ENCODE measurements at regions not wholly inside any gene's neighbourhood (a gene's known extent, or its start where the extent isn't known, plus 50 kb on each side); places are given as distances from the start of the nearest gene placed in this dataset.
"Not testable (repeated sequence)": the region's sequence is repeated elsewhere in the genome, so short reads cannot be mapped to it uniquely, and the experiment has no call there.

DNA sequence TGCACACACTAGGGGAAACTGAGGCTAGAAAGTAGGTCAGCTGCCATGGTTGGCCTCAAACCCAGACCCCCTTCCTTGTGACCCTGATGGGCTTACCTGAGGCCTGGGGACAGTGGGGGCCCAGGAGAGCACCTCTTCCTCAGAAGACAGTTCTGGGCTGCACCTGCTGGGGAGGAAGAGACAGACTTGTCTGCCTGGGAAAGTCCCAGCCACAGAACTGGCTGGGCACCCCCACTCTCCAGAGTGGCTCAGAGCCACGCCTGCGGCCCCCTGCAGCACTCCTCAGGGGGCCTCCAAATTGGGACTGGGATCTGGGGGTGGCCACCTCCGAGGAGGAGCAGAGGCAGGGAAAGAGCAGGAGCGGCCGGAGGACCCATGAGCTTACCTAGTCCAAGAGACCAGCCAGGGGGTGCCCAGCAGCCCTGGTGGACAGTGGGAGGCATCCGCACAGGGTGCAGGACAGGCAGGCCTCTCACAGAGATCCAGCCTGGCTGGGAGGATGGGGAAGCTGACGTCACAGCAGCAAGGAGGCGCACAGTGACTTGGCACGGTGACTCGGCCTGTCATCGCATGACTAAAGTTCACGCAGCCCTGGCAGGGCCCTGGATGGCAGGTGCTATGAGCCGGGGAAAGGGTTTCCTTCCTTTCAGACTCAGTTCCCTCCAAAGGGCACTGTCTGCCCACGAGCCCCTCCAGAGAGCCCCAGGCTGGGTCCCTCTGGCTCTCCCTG, 907.7 kb downstream of the TUBA3C start:
- H3K4me3 ChIP-seq; H3K36me3 ChIP-seq; H3K27me3 ChIP-seq; DNase-seq; H3K27ac ChIP-seq; H3K9me3 ChIP-seq (replicated peaks); H3K4me1 ChIP-seq: not testable (repeated sequence)

DNA sequence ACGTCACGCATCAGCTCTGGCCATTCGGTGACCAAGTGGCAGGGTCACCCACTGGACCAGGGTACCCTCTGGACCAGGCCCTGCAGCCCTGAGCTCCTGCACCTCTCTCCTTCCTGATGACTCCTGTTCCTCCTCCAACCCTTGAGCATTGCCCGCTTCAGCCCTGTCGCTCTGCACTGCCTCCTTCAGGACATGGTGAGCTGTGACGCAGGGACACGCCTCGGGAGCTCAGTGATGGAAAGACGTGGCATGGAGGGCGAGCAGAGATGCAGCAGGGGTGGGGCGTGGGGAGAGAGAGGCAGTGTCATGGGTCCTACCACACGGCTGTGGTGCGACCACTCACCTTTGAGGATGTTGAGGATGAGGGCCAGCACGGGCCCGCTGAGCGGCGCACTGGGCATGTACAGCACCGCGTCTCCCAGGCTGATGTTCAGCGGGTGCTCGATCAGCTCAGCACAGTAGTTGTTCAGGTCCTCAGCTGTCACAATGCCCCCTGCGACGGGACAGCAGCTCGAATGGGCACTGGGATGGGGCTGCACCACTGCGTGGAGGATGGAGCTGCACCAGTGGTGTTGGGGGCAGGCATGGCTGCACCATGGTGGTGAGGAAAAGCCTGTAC, 922.7 kb downstream of the TUBA3C start:
- H3K36me3 ChIP-seq; H3K27ac ChIP-seq; H3K27me3 ChIP-seq; H3K4me1 ChIP-seq; DNase-seq; H3K9me3 ChIP-seq (replicated peaks); H3K4me3 ChIP-seq: not testable (repeated sequence)

DNA sequence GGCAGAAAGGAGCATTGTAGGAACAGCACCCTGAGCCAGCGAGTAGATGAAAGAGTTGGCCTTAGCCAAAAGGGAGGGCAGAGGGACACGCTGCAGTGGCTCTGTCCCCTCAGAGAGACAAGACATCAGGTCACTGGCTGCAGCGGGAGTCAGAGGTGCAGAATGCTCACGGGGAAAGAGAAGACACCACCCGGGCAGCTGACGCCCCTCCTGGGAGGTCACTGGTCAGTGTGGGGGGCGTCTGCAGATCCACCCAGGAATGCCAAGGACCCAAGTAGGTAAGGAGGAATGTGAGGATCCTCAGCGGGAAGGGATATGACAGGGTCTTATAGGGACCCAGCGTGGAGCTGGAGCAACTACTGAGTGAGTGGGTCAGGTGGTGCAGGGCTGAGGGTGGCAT, 923.9 kb downstream of the TUBA3C start:
- H3K36me3 ChIP-seq; H3K9me3 ChIP-seq (replicated peaks); H3K27me3 ChIP-seq; H3K4me3 ChIP-seq; DNase-seq; H3K4me1 ChIP-seq; H3K27ac ChIP-seq: not testable (repeated sequence)

DNA sequence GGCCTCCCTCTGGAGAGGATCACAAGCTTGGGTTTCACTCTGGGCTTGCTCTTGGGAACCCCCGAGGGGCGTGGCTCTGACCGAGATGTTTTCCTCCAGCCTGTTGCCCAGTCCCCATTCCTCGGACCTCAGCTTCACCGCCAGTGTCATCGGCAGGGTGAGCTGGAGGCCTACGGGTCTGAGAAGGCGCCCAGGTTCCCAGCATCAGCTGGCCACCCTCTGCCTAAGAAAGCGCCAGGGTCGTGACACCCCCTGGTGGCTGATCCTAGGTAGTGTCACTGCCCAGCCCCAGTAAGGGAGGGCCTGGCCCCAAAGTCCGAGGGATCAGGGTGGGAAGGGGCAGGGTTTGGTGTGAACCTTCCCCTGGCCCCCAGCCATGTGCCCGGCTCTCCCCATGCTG, 928.8 kb downstream of the TUBA3C start:
- not testable (repeated sequence) for H3K27me3 ChIP-seq; H3K9me3 ChIP-seq (replicated peaks); H3K4me1 ChIP-seq; H3K27ac ChIP-seq; DNase-seq; H3K36me3 ChIP-seq; H3K4me3 ChIP-seq

DNA sequence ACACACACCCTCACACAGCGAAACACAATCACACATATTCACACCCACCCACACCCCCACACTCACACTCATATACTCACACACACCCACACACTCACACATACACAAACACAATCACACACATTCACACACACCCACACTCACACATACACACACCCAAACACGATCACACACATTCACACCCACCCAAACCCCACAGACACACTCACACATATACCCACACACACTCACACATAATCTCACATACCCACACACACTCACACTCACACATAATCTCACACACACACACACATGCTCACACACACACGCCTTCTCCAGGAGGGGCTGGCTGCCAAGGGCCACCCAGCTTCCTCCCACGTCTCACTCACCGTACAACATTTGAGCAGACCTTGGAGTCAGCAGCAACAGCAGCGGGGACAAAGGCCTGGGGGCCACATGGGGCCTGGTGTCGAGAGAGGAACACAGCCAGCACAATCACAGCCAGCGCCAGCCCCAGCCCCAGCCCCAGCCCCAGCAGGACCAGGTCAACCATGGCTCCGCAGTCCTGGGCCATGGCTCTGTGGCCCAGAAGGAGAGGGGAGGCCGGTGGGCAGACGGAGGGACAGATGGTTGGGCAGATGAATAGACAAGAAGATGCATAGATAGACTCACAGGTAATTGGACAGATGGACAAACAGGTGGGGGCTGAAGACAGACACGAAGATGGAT, 932.9 kb downstream of the TUBA3C start:
- not testable (repeated sequence) for H3K36me3 ChIP-seq; H3K4me1 ChIP-seq; H3K4me3 ChIP-seq; H3K27me3 ChIP-seq; H3K27ac ChIP-seq; DNase-seq; H3K9me3 ChIP-seq (replicated peaks)

DNA sequence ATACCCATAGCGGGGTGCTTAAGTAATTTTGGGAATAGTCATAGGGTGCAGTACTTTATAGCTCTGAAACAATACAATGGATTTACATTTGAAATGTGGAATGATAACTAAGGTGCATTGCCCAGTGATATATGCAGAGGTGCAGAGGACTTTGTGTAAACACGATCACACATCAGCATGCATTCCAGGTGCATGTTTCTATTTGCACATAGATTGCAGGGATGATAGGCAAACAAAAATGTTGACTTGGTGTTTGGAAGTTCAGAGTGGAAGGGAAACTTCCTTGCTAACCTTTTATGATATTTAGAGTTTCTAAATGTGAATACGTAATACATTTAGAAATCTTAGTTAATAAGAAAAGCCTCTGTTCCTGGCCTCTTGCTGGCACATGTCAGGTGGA, 941.5 kb downstream of the TUBA3C start:
- H3K4me1 ChIP-seq; H3K27me3 ChIP-seq; H3K4me3 ChIP-seq; H3K9me3 ChIP-seq (replicated peaks); DNase-seq; H3K27ac ChIP-seq; H3K36me3 ChIP-seq: not testable (repeated sequence)

DNA sequence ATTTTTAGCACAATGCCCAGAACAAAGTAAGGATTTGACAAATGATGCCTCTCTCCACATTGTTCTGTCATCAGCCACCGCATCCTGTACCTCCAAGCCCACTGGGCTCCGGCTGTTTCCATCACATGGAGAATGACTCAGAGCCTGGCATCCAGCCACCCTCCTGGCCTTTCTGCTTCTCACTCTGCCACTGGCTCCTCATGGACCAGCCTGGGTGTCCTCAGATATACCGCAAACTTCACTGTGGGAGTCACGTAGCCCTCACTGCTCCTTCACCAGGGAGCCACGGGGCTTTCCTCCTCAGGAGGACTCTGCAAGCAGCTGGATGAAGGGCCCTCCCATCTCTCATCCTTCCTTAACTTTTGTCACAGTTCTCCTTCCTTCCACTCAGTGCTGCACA, 943.0 kb downstream of the TUBA3C start:
- not testable (repeated sequence) for H3K9me3 ChIP-seq (replicated peaks); H3K4me3 ChIP-seq; H3K27me3 ChIP-seq; H3K27ac ChIP-seq; H3K4me1 ChIP-seq; H3K36me3 ChIP-seq
- peak; percentile 6 to 7 for DNase-seq

DNA sequence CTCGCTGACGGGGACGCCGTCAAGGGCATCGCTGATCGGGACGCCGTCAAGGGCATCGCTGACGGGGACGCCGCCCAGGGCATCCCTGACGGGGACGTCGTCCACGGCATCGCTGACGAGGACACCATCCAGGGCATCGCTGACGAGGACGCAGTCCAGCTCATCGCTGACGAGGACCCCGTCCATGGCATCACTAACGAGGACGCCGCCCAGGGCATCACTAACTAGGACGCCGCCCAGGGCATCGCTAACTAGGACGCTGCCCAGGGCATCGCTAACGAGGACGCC, 945.2 kb downstream of the TUBA3C start:
- no peak overlapping the region for H3K4me3 ChIP-seq
- no peaks in the 10 kb centered on the region for H3K36me3 ChIP-seq
- H3K27me3 ChIP-seq = no peaks in the 10 kb centered on the region
- no peak overlapping the region for H3K27ac ChIP-seq
- H3K4me1 ChIP-seq = no peaks in the 10 kb centered on the region
- H3K9me3 ChIP-seq (replicated peaks) = no peaks in the 10 kb centered on the region
- DNase-seq = no peak

DNA sequence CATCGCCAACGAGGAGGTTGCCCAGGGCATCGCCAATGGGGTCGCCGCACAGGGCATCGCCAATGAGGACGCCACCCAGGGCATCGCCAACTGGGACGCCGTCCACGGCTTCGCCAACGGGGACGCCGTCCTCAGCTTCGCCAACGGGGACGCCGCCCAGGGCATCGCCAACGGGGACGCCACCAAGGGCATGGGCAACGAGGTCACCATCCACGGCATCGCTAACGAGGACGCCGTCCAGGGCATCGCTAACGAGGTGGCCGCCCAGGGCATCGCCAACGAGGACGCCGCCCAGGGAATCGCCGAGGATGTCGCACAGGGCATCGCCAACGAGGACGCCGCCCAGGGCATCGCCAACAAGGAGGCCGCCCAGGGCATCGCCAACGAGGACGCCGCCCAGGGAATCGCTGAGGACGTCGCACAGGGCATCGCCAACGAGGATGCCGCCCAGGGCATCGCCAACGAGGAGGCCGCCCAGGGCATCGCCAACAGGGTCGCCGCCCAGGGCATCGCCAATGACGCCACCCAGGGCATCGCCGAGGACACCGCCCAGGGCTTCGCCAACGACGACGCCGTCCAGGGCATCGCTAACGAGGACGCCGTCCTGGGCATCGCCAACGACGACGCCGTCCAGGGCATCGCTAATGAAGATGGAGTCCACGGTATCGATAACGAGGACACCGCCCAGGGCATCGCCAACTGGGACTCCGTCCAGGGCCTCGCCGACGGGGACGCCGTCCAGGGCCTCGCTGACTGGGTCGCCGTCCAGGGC, 945.7 kb downstream of the TUBA3C start:
- H3K27ac ChIP-seq = no peak overlapping the region
- no peak overlapping the region for H3K4me3 ChIP-seq
- no peaks in the 10 kb centered on the region for H3K27me3 ChIP-seq
- DNase-seq = no peak
- H3K9me3 ChIP-seq (replicated peaks) = no peaks in the 10 kb centered on the region
- H3K4me1 ChIP-seq = no peaks in the 10 kb centered on the region
- H3K36me3 ChIP-seq = no peaks in the 10 kb centered on the region

DNA sequence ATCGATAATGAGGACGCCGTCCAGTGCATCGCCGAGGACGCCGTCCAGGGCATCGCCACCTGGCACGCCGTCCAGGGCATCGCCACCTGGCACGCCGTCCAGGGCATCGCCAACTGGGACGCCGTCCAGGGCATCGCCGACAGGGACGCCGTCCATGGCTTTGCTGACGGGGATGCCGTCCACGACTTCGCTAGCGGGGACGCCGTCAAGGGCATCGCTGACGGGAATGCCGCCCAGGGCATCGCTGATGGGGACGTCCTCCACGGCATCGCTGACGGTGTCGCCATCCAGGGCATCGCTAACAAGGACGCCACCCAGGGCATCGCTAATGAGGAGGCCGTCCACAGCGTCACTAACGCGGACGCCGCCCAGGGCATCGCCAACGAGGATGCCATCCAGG, 946.5 kb downstream of the TUBA3C start:
- Histone ChIP-seq H3K9me3 (replicated peaks) (no peaks in the 10 kb centered on the region), H3K4me3 (no peak overlapping the region), H3K27ac (no peak overlapping the region), H3K27me3 (no peaks in the 10 kb centered on the region), H3K4me1 (no peaks in the 10 kb centered on the region), H3K36me3 (no peaks in the 10 kb centered on the region)
- DNase-seq = no peak

DNA sequence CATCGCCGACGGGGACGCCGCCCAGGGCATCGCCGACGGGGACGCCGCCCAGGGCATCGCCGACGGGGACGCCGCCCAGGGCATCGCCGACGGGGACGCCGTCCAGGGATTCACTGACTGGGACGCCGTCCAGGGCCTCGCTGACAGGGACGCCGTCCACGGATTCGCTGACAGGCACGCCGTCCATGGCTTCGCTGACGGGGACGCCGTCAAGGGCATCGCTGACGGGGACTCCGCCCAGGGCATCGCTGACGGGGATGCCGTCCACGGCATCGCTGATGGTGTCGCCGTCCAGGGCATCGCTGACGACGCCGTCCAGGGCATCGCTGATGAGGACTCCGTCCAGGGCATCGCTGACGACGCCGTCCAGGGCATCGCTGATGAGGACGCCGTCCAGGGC, 947.2 kb downstream of the TUBA3C start:
- not testable (repeated sequence) for H3K4me1 ChIP-seq; H3K36me3 ChIP-seq; DNase-seq; H3K9me3 ChIP-seq (replicated peaks); H3K27me3 ChIP-seq; H3K27ac ChIP-seq; H3K4me3 ChIP-seq

DNA sequence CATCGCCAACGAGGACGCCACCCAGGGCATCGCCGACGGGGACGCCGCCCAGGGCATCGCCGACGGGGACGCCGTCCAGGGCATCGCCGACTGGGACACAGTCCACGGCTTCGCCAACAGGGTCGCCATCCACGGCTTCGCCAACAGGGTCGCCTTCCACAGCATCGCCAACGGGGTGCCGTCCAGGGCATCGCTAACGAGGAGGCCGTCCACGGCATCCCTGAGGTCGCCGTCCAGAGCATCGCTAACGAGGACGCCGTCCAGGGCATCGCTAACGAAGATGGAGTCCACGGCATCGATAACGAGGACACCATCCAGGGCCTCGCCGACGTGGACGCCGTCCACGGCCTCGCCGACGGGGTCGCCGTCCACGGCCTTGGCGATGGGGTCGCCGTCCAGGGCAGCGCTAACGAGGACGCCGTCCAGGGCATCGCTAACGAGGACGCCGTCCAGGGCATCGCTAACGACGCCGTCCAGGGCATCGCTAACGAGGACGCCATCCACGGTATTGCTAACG, 947.8 kb downstream of the TUBA3C start:
- Histone ChIP-seq H3K27me3 (no peaks in the 10 kb centered on the region), H3K36me3 (no peaks in the 10 kb centered on the region), H3K4me3 (no peak overlapping the region), H3K9me3 (replicated peaks) (no peaks in the 10 kb centered on the region), H3K27ac (no peak overlapping the region), H3K4me1 (no peaks in the 10 kb centered on the region)
- DNase-seq = no peak

DNA sequence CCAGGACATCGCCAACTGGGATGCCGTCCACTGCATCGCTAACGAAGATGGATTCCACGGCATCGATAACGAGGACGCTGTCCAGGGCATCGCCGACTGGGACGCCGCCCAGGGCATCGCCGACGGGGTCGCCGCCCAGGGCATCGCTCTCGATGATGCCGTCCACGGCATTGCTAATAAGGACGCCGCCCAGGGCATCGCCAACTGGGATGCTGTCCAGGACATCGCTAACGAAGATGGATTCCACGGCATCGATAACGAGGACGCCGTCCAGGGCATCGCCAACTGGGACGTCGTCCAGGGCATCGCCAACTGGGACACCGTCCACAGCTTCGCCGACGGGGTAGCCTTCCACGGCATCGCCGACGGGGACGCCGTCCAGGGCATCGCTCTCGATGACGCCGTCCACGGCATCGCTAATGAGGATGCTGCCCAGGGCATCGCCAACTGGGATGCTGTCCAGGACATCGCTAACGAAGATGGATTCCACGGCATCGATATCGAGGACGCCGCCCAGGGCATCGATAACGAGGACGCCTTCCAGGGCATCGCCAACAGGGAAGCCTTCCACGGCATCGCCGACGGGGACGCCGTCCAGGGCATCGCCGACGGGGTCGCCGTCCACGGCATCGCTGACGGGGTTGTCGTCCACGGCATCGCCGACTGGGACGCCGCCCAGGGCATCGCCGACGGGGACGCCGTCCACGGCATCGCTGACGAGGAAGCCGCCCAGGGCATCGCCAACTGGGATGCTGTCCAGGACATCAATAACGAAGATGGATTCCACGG, 948.4 kb downstream of the TUBA3C start:
- no peak for DNase-seq
- Histone ChIP-seq H3K4me3 (no peak overlapping the region), H3K27ac (no peak overlapping the region)

DNA sequence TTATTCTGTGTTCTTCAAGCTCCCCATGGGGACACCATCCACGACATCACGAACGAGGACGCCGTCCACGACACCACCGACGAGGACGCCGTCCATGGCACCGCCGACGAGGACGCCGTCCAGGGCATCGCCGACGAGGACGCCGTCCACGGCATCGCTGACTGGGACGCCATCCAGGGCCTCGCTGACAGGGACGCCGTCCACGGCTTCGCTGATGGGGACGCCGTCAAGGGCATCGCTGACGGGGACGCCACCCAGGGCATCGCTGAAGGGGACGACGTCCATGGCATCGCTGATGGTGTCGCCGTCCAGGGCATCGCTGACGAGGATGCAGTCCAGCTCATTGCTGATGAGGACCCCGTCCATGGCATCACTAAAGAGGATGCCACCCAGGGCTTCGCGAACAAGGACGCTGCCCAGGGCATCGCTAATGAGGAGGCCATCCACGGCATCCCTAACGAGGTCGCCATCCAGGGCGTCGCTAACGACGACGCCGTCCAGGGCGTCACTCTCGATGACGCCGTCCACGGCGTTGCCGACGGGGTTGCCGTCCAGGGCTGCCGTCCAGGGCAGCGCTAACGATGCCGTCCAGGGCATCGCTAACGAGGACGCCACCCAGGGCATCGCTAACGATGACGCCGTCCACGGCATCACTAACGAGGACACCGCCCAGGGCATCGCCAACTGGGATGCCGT, 949.2 kb downstream of the TUBA3C start:
- H3K4me3 ChIP-seq = no peak overlapping the region
- H3K36me3 ChIP-seq = no peaks in the 10 kb centered on the region
- no peaks in the 10 kb centered on the region for H3K4me1 ChIP-seq
- H3K27me3 ChIP-seq = no peaks in the 10 kb centered on the region
- H3K9me3 ChIP-seq (replicated peaks) = no peaks in the 10 kb centered on the region
- DNase-seq = no peak
- no peak overlapping the region for H3K27ac ChIP-seq

More for the DNA sequence above, 948.4 kb downstream of the TUBA3C start:
- H3K27me3 ChIP-seq = no peaks in the 10 kb centered on the region
- H3K9me3 ChIP-seq (replicated peaks) = no peaks in the 10 kb centered on the region
- no peaks in the 10 kb centered on the region for H3K4me1 ChIP-seq
- H3K36me3 ChIP-seq = no peaks in the 10 kb centered on the region
